Heart right ventricle (tissue), 16 donors: ENCODE measurements at regions not wholly inside any gene's neighbourhood (a gene's known extent, or its start where the extent isn't known, plus 50 kb on each side); places are given as distances from the start of the nearest gene placed in this dataset.

Source experiments
- ATAC-seq, 8 donors: fragments of 200-7000 bp; cut with Tn5 transposase; one replicate each; pipeline ENCODE4 v1.9.1; 2020; ENCODE audit warnings: mild to moderate bottlenecking in 8 of 8, moderate library complexity in 8 of 8, moderate number of reproducible peaks in 1 of 8
- DNase-seq, 2 donors: peaks; one replicate each; pipeline ENCODE4 v3.0.0-alpha.2; 2020
- H3K27ac ChIP-seq, 10 donors: fragments of 200-600 bp; sonication (generic) in 2 of 10; one replicate each; pipeline versions ENCODE4 v1.5.0 to v1.8.0; 2020 to 2022; ENCODE audit warnings: mild to moderate bottlenecking in 3 of 10
- H3K27me3 ChIP-seq, 7 donors: fragments of 200-600 bp; one replicate each; pipeline ENCODE4 v1.8.0; 2021 to 2022; ENCODE audit warnings: mild to moderate bottlenecking in 2 of 7
- H3K36me3 ChIP-seq, 9 donors: fragments of 200-600 bp; sonication (generic) in 1 of 9; one replicate each; pipeline versions ENCODE4 v1.5.0 to v1.8.0; 2020 to 2022; ENCODE audit warnings: mild to moderate bottlenecking in 2 of 9
- H3K4me1 ChIP-seq, 9 donors: fragments of 200-600 bp; sonication (generic) in 1 of 9; one replicate each; pipeline versions ENCODE4 v1.5.0 to v1.8.0; 2020 to 2022; ENCODE audit warnings: mild to moderate bottlenecking in 4 of 9
- H3K4me3 ChIP-seq, 10 donors: fragments of 200-600 bp; sonication (generic) in 2 of 10; one replicate each; pipeline versions ENCODE4 v1.5.0 to v1.8.0; 2020 to 2022; ENCODE audit warnings: mild to moderate bottlenecking in 7 of 10, moderate library complexity in 2 of 10
- H3K9me3 ChIP-seq, 11 donors: fragments of 200-600 bp in 10 of 11; sonication (generic) in 2 of 11; one replicate each; pipeline versions ENCODE4 v1.5.0 to v1.8.0; 2013 to 2022; ENCODE audit warnings: mild to moderate bottlenecking in 2 of 11, control low read depth in 1 of 11, moderate library complexity in 1 of 11
- CTCF ChIP-seq, 9 donors: fragments of 200-600 bp; sonication (generic) in 2 of 9; IDR thresholded peaks; one replicate each; pipeline versions ENCODE4 v1.5.0 to v1.8.0; 2021 to 2022; ENCODE audit warnings: antibody characterized with exemption in 9 of 9, mild to moderate bottlenecking in 5 of 9, moderate library complexity in 1 of 9
- WGBS, 2 donors: extraction: QIAGEN DNeasy Blood & Tissue Kit; methylation state at CpG; one replicate each; pipeline ENCODE4 v1.1.7; 2013; ENCODE audit warnings: inconsistent platforms in 1 of 2; 5-methylcytosine and 5-hydroxymethylcytosine counted together
- intact Hi-C, 10 donors: fragments of 100-400 bp; cut with DNase I; formaldehyde crosslinking; loops; one replicate each; pipeline versions ENCODE4 v1.11.1 to v1.14.2; 2022
- donor health status: Arrhythmogenic right ventricular cardiomyopathy.
- donor health status: ischemic (EF 13 %, LVEDD 7.1; RV severe dilation, severe dysfunction).
- donor health status: healthy with polysubstance abuse.
- donor health status: DM: no; HTN: yes; CAD: no.
- donor health status: DM: no; HTN: no; CAD: no.
- donor health status: ischemic (EF 25% LVEDD 6.9; RV normal size, moderate dysfunction).
- donor health status: ischemic (EF 25% LVEDD 5.7; RV mildly dilated, moderate dysfunction).
- donor health status: healthy.
- donor health status: DM: yes; HTN: yes; CAD: no.
- donor health status: Ischemic cardiomyopathy.
- donor health status: ischemic (EF 35%, LVEDD 5.7; RV mildly dilated, moderate dysfunction).
- donor health status: nonischemic (EF 11% LVEDD 7.7; RV severe dilation, severe dysfunction).
- donor health status: DM: yes; HTN: yes; CAD: no.
- donor health status: PGD.
- donor health status: ischemic (EF 29% LVEDD 5.4; RV normal size, mild dysfunction).
- donor health status: nonischemic (EF 23%, LVEDD 6.1; RV moderate dilation, normal function).

GRCh38 chr4:54794579-54794978 lies 136.8 kb downstream of the KIT start:
- intact Hi-C loops = no loop called here
- H3K27me3 ChIP-seq = no peaks in the 10 kb centered on the region
- no peak overlapping the region for H3K4me3 ChIP-seq
- ATAC-seq = no peak
- no peak for DNase-seq
- H3K27ac ChIP-seq = no peak overlapping the region
- no peak for TF ChIP-seq CTCF (IDR thresholded peaks at IDR 0.05)
- 85 to 89% methylated on average over 4 of the region's 4 CpGs for WGBS, 2 donors
- H3K4me1 ChIP-seq = no peaks in the 10 kb centered on the region
- H3K9me3 ChIP-seq = peaks cover 0 to 2% (median 0%) of the 10 kb centered on the region in 11 donors
- H3K36me3 ChIP-seq = no peaks in the 10 kb centered on the region

GRCh38 chr4:54793856-54794422 lies 136.2 kb downstream of the KIT start:
- no peak for TF ChIP-seq CTCF (IDR thresholded peaks at IDR 0.05)
- no peaks in the 10 kb centered on the region for H3K36me3 ChIP-seq
- ATAC-seq = no peak
- H3K27me3 ChIP-seq = no peaks in the 10 kb centered on the region
- H3K4me1 ChIP-seq = no peaks in the 10 kb centered on the region
- DNase-seq = no peak
- intact Hi-C loops = no loop called here
- H3K27ac ChIP-seq = no peak overlapping the region
- WGBS, 2 donors = 79 to 81% methylated on average over 2 of the region's 2 CpGs
- H3K9me3 ChIP-seq = peaks cover 0 to 2% (median 0%) of the 10 kb centered on the region in 11 donors
- no peak overlapping the region for H3K4me3 ChIP-seq
